IgD-negative memory B cell (primary cell): ENCODE measurements at regions not wholly inside any gene's neighbourhood (a gene's known extent, or its start where the extent isn't known, plus 50 kb on each side); places are given as distances from the start of the nearest gene placed in this dataset.
"Not testable (repeated sequence)": the region's sequence is repeated elsewhere in the genome, so short reads cannot be mapped to it uniquely, and the experiment has no call there.

ENCODE experiments used
- H3K27ac Mint-ChIP-seq, 3 donors: one replicate each; pipeline ENCODE4 v1.8.0; 2020 to 2022; ENCODE audit warnings: mild to moderate bottlenecking in 3 of 3, mixed read lengths in 3 of 3, moderate library complexity in 1 of 3
- H3K27me3 Mint-ChIP-seq: one replicate; pipeline ENCODE4 v1.8.0; 2021; ENCODE audit warnings: mixed read lengths
- H3K36me3 Mint-ChIP-seq: one replicate; pipeline ENCODE4 v1.8.0; 2020; ENCODE audit warnings: mild to moderate bottlenecking, mixed read lengths
- H3K4me1 Mint-ChIP-seq, 3 donors: one replicate each; pipeline ENCODE4 v1.8.0; 2020 to 2022; ENCODE audit warnings: mixed read lengths in 3 of 3, mild to moderate bottlenecking in 1 of 3
- H3K4me3 Mint-ChIP-seq, 4 donors: one replicate each; pipeline ENCODE4 v1.8.0; 2020 to 2022; ENCODE audit warnings: mild to moderate bottlenecking in 4 of 4, mixed read lengths in 4 of 4, moderate library complexity in 3 of 4
- H3K9me3 Mint-ChIP-seq, 3 donors: one replicate each; pipeline ENCODE4 v1.8.0; 2020 to 2021; ENCODE audit warnings: mixed read lengths in 3 of 3, mild to moderate bottlenecking in 1 of 3

DNA sequence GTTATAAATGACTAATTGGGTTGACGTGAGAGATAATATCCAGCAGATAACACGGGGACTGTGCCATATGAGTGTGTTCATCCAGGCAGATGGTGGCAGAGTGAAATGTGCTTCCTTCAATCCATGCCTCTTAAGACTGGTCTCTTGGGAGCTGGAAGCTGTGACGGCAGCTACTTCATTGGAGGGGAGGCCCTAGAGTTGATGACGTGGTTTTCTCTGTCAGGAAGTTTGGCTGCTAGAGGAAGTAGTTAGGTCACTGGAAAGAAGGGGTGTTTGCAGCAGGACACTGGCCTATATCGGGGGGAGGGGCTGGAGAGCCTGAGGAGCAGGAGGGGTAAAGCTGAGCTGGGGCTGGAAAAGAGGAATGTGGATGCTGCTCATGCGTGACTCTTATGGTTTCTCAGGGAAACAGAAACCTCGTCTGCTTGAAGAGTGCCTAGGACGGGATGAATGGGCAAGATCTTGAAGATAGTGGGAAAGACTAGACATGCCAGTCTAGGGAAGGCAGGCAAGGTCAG is 3051.6 kb downstream of the RPIA start:
- H3K27ac Mint-ChIP-seq, H3K4me1 Mint-ChIP-seq, H3K9me3 Mint-ChIP-seq, H3K27me3 Mint-ChIP-seq, H3K36me3 Mint-ChIP-seq, H3K4me3 Mint-ChIP-seq: not testable (repeated sequence)

DNA sequence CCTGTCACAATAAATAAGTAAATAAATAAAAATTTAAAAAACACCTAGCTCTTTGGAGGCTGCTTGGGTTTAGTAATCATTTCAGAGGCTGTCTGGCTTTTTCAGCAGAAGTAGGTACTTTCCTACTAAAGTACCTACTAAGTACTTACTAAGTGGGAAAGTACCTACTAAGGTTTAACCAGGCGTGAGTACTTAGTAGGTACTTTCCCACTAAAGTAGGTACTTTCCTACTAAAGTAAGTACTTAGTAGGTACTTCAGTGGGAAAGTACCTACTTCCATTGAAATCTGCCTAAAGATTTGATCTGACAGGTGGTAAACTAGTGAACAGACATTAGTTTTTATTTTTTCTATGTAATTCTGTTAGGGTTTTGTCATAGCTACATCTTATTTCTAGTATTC is 3052.4 kb downstream of the RPIA start:
- not testable (repeated sequence) for H3K27me3 Mint-ChIP-seq, H3K36me3 Mint-ChIP-seq, H3K27ac Mint-ChIP-seq, H3K4me3 Mint-ChIP-seq, H3K4me1 Mint-ChIP-seq, H3K9me3 Mint-ChIP-seq

DNA sequence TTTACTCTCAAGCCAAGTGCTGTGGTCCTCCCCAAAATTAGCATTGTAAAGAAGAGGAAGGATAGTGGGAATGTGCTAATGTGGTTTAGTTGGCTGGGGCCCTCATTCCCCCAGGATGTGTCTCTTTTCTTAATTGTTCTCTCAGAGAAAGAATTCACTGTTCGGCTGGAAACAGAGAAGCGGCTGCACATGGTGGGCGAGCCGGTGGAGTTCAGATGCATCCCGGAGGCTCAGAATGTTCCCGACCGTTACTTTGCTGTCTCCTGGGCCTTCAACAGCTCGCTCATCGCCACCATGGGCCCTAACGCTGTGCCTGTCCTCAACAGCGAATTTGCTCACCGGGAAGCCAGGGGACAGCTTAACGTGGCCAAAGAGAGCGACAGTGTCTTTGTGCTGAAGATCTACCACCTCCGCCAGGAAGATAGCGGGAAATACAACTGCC is 3053.2 kb downstream of the RPIA start:
- H3K4me3 Mint-ChIP-seq, H3K36me3 Mint-ChIP-seq, H3K27ac Mint-ChIP-seq, H3K9me3 Mint-ChIP-seq, H3K27me3 Mint-ChIP-seq, H3K4me1 Mint-ChIP-seq: not testable (repeated sequence)

DNA sequence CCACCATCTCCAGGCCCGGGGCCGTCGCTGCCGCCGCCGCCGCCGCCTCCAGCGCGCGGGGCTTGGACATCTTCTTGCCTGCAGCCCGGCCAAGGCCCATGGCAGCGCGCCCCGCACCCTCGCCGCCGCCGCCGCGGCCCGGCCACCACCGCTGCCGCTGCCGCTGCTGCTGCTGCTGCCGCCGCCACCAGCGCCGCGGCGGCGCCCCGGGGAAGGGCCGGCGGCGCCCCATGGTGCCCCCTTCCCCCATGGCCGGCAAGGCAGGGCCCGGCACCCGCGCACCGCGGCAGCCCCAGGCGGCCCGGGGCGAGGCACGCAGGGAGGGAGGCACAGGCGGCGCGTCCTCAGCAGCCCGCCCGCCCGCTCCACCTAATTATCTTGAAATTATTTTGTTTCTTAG is 3057.4 kb downstream of the RPIA start:
- H3K4me3 Mint-ChIP-seq = no peak overlapping the region
- H3K27me3 Mint-ChIP-seq = no peaks in the 10 kb centered on the region
- H3K9me3 Mint-ChIP-seq = peaks cover 0 to 4% (median 0%) of the 10 kb centered on the region in 3 donors
- no peak overlapping the region for H3K27ac Mint-ChIP-seq
- no peaks in the 10 kb centered on the region for H3K4me1 Mint-ChIP-seq
- H3K36me3 Mint-ChIP-seq = no peaks in the 10 kb centered on the region

DNA sequence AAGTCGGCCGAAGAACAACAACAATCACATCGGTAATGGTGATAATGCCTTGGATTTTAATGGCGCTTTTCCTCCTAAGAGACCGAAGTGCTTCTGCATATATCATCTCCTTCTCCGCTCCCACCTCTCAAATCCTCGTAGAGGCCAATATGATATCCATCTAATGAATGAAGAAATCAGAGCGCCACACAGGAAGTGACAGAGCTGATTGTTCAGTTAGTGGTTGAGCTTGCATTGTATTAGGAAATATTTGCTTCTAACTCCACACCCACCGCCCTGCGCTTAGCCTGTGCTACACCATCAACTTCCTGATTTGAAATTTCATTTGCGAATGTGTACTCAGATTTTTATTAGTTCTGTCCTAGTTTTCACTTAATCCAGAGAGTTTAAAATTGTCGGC is 3058.2 kb downstream of the RPIA start:
- H3K4me3 Mint-ChIP-seq, H3K4me1 Mint-ChIP-seq, H3K36me3 Mint-ChIP-seq, H3K27me3 Mint-ChIP-seq, H3K27ac Mint-ChIP-seq, H3K9me3 Mint-ChIP-seq: not testable (repeated sequence)

DNA sequence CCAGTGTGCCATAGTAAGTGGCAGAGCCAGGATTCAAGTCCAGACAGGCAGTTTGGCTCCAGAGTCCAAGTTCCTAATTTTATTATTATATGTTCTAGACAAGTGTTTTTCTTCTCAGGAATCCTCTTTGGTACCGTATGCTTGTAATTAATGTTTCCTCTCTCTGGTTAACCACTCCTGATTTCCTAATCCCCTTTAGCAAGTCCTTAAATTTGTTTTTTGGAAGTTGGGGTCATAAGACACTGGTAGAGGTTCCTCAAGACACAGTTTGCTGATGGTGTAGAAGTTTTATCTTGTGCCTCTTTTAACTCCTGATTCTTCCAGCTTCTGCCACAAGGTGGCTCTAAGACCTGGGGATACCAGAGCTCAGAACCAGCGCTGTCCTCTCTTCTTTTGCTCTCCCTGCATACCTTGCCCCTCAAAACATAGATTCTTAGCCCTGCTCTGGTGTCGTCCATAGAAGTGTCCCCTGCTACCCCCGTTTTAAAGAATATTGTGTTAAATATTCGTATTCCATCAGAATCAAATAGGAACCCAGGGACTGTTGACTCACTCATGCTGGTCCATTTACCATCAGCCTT is 3068.0 kb downstream of the RPIA start:
- not testable (repeated sequence) for H3K4me3 Mint-ChIP-seq, H3K4me1 Mint-ChIP-seq, H3K27me3 Mint-ChIP-seq, H3K9me3 Mint-ChIP-seq, H3K27ac Mint-ChIP-seq, H3K36me3 Mint-ChIP-seq

DNA sequence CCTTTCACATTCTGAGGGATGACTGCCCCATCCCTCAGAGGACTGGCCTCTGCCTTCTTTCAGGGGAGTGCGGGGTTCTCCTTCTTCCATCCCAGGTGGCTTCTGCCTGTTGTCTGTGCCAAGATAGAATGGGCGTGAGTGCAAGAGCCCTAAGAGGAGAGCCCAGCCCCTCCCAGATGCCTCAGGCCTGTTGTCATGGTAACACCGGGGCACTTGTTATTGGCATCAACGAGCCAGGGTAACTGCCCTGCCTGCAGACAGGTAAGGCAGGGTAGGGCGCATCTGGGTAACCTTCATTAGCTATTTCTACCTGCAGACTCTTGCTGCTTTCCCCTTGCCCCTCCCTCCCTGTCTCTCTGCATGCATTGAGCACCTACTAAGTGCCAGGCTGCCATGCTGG is 3069.2 kb downstream of the RPIA start:
- not testable (repeated sequence) for H3K9me3 Mint-ChIP-seq, H3K27me3 Mint-ChIP-seq, H3K36me3 Mint-ChIP-seq, H3K4me1 Mint-ChIP-seq, H3K4me3 Mint-ChIP-seq, H3K27ac Mint-ChIP-seq

DNA sequence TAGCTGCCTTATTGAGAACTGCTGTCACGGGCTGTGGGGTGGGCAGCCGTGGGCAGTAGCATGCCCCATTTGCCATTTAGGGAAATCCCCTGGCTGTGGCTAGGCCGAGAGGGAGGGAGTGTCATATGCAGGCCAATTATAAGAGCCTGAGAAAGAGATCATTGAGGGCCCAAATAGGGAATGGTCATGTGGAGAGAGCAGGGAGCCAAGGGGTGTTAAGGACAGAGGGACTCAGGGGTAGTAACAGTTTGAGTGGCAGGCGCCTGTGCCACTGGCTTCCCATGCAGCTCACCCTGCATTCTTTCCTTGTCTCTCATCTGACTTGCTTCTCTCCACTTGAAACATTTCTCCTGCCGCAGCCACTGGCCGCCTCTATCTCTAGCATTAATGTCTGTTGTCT is 3070.8 kb downstream of the RPIA start:
- not testable (repeated sequence) for H3K27me3 Mint-ChIP-seq, H3K4me3 Mint-ChIP-seq, H3K27ac Mint-ChIP-seq, H3K4me1 Mint-ChIP-seq, H3K9me3 Mint-ChIP-seq, H3K36me3 Mint-ChIP-seq

DNA sequence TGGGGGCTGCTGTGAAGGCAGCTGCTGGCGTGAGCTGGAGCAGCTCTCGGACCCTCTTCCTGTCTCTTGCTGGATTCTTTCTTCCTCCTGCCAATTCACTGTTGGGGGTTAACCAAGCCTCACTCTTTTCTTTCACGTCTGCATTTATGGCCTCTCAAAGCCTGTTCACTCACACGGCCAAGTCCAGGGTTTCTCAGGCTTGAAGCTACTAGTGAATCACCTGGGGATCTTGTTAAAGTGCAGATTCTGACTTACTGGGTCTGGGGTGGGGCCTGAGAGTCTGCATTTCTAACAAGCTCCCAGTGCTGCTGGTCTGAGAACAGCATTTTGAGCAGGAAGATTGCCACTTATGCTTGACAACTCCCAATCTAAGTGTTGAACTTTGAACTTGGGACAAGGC is 3072.2 kb downstream of the RPIA start:
- H3K27me3 Mint-ChIP-seq, H3K4me3 Mint-ChIP-seq, H3K4me1 Mint-ChIP-seq, H3K27ac Mint-ChIP-seq, H3K36me3 Mint-ChIP-seq, H3K9me3 Mint-ChIP-seq: not testable (repeated sequence)

DNA sequence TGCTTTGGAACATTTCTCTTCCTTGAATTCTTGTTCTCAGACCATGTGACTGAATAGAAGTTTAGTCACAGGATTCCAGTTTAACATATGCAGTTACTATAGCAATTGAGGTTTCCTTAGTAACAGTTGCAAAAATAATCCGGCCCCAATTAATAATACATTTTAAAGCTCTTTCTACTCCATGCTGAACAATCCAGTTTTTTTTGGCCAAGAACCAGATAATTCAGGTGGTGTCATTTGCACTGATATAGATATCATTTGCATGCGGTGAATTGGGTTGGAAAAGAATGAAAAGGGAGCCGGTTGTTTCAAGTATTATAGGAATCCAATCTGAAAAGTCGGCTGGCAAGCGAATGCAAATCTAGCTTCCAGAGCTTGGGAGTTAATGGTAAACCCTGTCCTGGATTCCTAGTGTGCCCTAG is 3073.1 kb downstream of the RPIA start:
- not testable (repeated sequence) for H3K36me3 Mint-ChIP-seq, H3K9me3 Mint-ChIP-seq, H3K4me1 Mint-ChIP-seq, H3K4me3 Mint-ChIP-seq, H3K27me3 Mint-ChIP-seq
- H3K27ac Mint-ChIP-seq = peak overlapping the region in 1 of 3 donors; percentile 25

DNA sequence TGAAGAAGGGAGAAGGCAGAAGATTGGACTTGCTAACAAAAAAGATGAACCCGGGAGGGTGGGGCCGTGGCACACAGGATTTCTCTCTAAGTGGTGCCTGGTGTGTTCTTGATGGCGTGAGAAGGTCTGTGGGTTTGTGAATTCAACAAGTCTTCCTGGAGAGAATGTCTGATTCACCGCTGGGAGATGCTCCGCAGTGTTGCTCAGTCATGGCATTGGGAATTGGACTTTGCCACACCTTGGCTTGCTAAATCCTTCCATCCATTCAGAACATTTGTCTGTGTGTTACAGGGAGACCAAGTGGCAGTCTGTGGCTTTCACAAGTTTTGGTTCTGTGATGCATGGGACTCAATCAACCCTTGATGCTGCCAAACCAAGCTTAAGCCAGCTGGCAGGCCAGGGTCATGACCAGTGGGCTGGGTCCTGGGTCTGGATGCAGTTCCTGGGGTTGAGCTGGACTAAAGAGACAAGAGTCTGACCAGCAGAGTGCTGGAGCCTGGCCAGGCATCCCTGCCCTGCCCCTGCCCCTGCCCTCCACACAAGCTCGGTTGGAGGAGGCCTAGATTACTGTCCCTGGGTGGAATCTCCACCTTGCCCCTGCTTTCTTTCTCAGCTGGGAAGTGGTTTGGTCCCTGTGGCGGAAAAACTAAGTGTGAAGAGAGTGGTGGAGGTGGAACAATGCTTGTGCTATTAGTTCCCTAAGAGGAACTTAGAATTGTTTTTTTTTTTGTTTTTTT is 3073.7 kb downstream of the RPIA start:
- H3K4me1 Mint-ChIP-seq, H3K36me3 Mint-ChIP-seq, H3K4me3 Mint-ChIP-seq, H3K27me3 Mint-ChIP-seq, H3K9me3 Mint-ChIP-seq: not testable (repeated sequence)
- peak overlapping the region in 1 of 3 donors; percentile 25 for H3K27ac Mint-ChIP-seq

DNA sequence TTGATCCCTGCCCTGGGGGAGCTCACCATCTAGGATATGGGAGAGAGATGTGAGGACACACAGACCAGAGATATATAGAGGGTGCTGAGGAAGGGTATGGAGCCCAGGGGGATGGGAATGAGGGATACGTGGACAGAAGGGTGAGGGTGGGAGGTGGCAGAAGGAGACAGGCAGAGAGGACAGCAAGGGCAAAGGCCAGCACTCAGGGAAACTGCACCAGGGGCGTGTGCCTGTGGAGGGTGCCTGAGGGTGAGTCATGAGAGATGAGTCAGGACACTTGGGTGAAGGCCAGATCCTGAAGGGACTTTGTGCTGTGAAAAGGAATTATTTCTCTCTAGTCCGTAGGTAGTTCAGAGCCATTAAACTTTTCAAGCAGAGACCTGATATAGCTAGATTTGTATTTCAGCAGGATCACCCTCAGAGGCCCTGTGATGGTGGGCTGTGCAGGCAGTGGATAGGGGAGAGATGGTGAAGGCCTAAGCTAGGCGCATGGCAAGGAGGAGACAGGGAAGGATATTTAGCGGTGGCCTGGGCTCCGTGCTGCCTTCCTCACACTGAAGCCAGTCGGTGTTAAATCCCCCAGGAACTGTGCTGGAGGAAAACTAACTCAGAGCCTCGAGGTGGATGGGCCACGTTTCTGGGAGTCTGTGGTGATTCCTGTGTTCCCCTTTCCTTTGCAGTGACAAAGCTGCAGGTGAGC is 3075.0 kb downstream of the RPIA start:
- not testable (repeated sequence) for H3K27me3 Mint-ChIP-seq, H3K4me1 Mint-ChIP-seq, H3K36me3 Mint-ChIP-seq, H3K9me3 Mint-ChIP-seq, H3K4me3 Mint-ChIP-seq, H3K27ac Mint-ChIP-seq

DNA sequence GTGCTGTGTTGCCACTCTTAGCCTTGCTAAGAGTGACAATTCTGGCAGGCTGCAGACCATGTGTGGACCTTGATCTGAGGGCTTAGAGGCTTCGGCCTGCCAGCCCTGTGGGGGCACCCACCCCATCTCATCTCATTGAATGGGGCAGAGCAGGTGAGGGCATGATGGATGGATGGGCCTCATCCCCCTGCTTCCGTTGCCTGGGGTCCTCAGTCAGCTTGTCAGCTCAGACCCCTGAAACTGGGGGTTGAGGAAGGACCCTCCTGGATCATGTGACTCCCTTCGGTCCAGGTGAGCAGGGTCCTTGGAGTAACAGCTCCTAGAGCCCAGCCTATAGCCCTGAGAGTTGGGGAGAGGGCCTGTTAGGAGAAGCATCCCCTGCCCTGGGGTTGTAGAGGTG is 3076.8 kb downstream of the RPIA start:
- not testable (repeated sequence) for H3K4me1 Mint-ChIP-seq, H3K9me3 Mint-ChIP-seq, H3K4me3 Mint-ChIP-seq, H3K36me3 Mint-ChIP-seq, H3K27ac Mint-ChIP-seq, H3K27me3 Mint-ChIP-seq

DNA sequence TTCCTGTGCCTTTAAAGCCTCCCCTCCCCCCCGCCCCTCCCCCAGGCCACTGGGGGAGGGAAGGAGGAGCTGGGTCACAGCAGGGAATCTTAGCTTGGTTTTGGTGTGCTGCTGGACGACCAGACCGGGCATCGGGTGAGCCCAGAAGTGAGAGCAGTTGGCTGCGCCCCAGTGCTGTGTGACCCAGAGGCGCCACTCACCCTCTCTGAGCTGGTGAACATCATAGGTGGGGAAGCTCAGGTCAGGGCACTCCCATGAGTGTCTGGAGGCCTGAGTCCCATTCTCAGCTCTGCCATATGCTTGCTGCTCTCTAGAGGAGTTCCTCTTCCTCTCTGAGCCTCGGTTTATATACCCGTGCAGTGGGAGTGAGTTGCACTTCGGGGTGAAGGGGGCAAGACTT is 3077.5 kb downstream of the RPIA start:
- H3K27me3 Mint-ChIP-seq, H3K4me1 Mint-ChIP-seq, H3K9me3 Mint-ChIP-seq, H3K27ac Mint-ChIP-seq, H3K4me3 Mint-ChIP-seq, H3K36me3 Mint-ChIP-seq: not testable (repeated sequence)

DNA sequence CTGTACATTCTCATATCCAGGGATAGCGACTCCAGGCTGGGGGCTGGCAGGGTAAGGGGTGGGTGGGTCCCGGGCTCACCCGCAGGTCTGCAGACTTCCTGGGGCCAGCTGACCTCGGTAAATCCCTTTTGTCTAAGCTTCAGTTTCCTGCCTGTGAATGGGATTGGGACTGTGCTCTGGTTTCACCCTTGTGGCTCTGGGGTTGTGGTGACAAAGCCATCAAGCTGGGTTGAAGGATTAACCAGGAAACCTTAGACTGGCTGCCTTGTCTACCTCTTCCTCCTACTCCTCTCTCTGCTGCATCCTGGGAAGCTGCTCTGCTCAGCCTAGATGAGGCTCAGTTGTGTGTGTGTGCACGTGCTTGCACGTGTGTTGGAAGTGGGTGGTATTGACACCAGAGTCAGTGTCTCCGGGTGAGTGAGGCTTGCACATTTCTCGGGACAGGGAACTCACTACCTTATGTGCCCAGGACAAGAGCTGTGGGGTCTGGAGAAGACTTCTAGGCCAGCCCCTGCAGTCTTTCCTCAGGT is 3078.6 kb downstream of the RPIA start:
- not testable (repeated sequence) for H3K36me3 Mint-ChIP-seq, H3K27ac Mint-ChIP-seq, H3K9me3 Mint-ChIP-seq

DNA sequence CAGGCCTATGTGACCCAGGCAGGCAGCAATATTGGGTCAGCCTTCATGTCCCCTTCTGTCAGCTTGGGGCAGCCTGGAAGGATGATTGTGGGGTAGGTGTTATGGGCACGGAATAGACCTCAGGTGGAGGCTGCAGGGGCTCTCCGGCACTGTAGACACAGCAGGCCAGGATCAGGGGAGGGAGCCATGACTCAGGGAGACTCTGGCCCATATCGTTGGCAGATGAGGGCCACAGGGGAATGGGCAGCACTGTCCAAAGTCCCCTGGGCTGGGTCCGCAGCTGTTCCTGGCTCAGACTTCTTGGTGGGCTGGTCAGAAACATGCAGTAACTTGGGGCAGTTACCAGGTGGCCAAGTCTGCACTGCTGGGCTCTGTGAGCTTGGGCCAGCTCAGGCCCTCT is 3080.1 kb downstream of the RPIA start:
- not testable (repeated sequence) for H3K4me3 Mint-ChIP-seq, H3K27me3 Mint-ChIP-seq, H3K4me1 Mint-ChIP-seq, H3K36me3 Mint-ChIP-seq, H3K9me3 Mint-ChIP-seq, H3K27ac Mint-ChIP-seq

More for the DNA sequence above, 3078.6 kb downstream of the RPIA start:
- not testable (repeated sequence) for H3K4me1 Mint-ChIP-seq, H3K4me3 Mint-ChIP-seq, H3K27me3 Mint-ChIP-seq
